ENCODE measurements at regions not wholly inside any gene's neighbourhood (a gene's known extent, or its start where the extent isn't known, plus 50 kb on each side); places are given as distances from the start of the nearest gene placed in this dataset.

GRCh38 chr13:37216331-37216730, 110.9 kb upstream of the CSNK1A1L start:
- no peaks in the 10 kb centered on the region for H3K36me3 Mint-ChIP-seq (ENCODE audit: low read depth)
- no peak for TF ChIP-seq CTCF (IDR thresholded peaks at IDR 0.05)

GRCh38 chr13:37212826-37213225, 107.4 kb upstream of the CSNK1A1L start:
- TF ChIP-seq CTCF (IDR thresholded peaks at IDR 0.05) = no peak
- no peaks in the 10 kb centered on the region for H3K9me3 Mint-ChIP-seq
- H3K4me1 Mint-ChIP-seq = peaks cover 7% of the 10 kb centered on the region
- no peaks in the 10 kb centered on the region for H3K36me3 Mint-ChIP-seq (ENCODE audit: low read depth)
- no peak for DNase-seq
- H3K27ac Mint-ChIP-seq = no peak overlapping the region
- H3K27me3 Mint-ChIP-seq (ENCODE audit: low read depth, poor library complexity) = peaks cover 3% of the 10 kb centered on the region
- no peak overlapping the region for H3K4me3 Mint-ChIP-seq

More at GRCh38 chr13:37216331-37216730, 110.9 kb upstream of the CSNK1A1L start:
- no peaks in the 10 kb centered on the region for H3K4me1 Mint-ChIP-seq
- no peaks in the 10 kb centered on the region for H3K27me3 Mint-ChIP-seq (ENCODE audit: low read depth, poor library complexity)
- no peak overlapping the region for H3K27ac Mint-ChIP-seq
- H3K4me3 Mint-ChIP-seq = no peak overlapping the region
- H3K9me3 Mint-ChIP-seq = no peaks in the 10 kb centered on the region
- DNase-seq = no peak

GRCh38 chr13:37211487-37211886, 106.0 kb upstream of the CSNK1A1L start:
- Mint-ChIP-seq H3K4me1 (peaks cover 7% of the 10 kb centered on the region), H3K27me3 (ENCODE audit: low read depth, poor library complexity) (peaks cover 3% of the 10 kb centered on the region), H3K9me3 (no peaks in the 10 kb centered on the region), H3K36me3 (ENCODE audit: low read depth) (no peaks in the 10 kb centered on the region), H3K27ac (no peak overlapping the region), H3K4me3 (no peak overlapping the region)
- no peak for TF ChIP-seq CTCF (IDR thresholded peaks at IDR 0.05)
- no peak for DNase-seq

- no peak for TF ChIP-seq CTCF (IDR thresholded peaks at IDR 0.05)
- no peaks in the 10 kb centered on the region for H3K9me3 Mint-ChIP-seq
- H3K36me3 Mint-ChIP-seq (ENCODE audit: low read depth) = no peaks in the 10 kb centered on the region
- no peak for DNase-seq
- H3K4me3 Mint-ChIP-seq = no peak overlapping the region
- H3K27ac Mint-ChIP-seq = no peak overlapping the region
- peaks cover 3% of the 10 kb centered on the region for H3K27me3 Mint-ChIP-seq (ENCODE audit: low read depth, poor library complexity)
- H3K4me1 Mint-ChIP-seq = peaks cover 7% of the 10 kb centered on the region
These were observed 104.4 kb upstream of the CSNK1A1L start for GRCh38 chr13:37209621-37210580.

- Mint-ChIP-seq H3K4me3 (no peak overlapping the region), H3K36me3 (ENCODE audit: low read depth) (no peaks in the 10 kb centered on the region)
- no peak for DNase-seq
These were observed 102.4 kb upstream of the CSNK1A1L start for GRCh38 chr13:37207691-37208451.

More at GRCh38 chr13:37207691-37208451, 102.4 kb upstream of the CSNK1A1L start:
- no peaks in the 10 kb centered on the region for H3K9me3 Mint-ChIP-seq
- peak overlapping the region; percentile 15 for H3K27ac Mint-ChIP-seq
- H3K27me3 Mint-ChIP-seq (ENCODE audit: low read depth, poor library complexity) = peaks cover 3% of the 10 kb centered on the region
- TF ChIP-seq CTCF (IDR thresholded peaks at IDR 0.05) = no peak
- H3K4me1 Mint-ChIP-seq = peaks cover 7% of the 10 kb centered on the region
